Activated CD4-positive, alpha-beta T cell treated with anti-CD3 and anti-CD28 coated beads, Interleukin-10, Interleukin-2, amounts not matched to agents 100 ng/mL and 50 ng/mL, durations not matched to agents 16 hours and 8 hours (primary cell): ENCODE measurements at regions not wholly inside any gene's neighbourhood (a gene's known extent, or its start where the extent isn't known, plus 50 kb on each side); places are given as distances from the start of the nearest gene placed in this dataset.
"Not testable (repeated sequence)": the region's sequence is repeated elsewhere in the genome, so short reads cannot be mapped to it uniquely, and the experiment has no call there.

Experiments used
- DNase-seq: peaks from one replicate; pipeline ENCODE4 v3.0.0-alpha.2; 2020

DNA sequence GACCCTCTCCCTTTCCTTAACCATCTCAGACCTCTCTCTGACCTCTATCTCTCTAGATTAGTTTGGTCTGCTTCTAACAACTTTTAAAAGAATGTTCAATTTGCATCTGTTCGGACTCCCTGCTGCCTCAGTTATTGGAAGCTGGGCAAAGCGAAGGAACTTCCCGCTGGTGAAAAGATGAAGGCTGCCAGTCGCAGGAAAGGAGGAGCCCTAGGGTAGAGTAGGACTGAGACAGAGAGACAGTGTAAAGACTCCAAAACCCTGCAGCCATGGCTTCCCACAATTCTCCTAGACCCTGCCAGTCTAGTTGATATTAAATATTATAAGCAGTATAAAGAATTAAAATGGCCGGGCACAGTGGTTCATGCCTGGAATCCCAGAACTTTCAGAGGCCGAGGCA is 581.8 kb downstream of the EPM2A start:
- DNase-seq, result no peak

DNA sequence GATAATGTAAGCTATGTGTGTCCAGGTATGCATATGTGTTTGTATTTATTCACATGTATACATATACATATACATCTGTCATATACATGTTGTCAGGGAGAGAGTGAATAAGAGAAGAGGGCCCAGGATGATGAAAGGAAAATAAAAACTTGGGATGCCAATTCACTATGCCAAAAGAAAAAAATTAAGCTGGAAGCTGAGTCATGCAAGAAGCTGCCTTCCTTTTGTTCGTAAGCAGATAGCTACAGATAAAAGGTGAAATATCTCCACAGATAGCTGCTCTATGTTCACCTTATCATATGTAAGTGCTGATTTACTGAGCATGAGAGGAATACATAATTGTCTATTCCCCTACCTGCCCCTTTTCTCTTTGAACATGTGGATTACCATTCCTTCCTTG is 579.9 kb downstream of the EPM2A start:
- DNase-seq, result no peak

DNA sequence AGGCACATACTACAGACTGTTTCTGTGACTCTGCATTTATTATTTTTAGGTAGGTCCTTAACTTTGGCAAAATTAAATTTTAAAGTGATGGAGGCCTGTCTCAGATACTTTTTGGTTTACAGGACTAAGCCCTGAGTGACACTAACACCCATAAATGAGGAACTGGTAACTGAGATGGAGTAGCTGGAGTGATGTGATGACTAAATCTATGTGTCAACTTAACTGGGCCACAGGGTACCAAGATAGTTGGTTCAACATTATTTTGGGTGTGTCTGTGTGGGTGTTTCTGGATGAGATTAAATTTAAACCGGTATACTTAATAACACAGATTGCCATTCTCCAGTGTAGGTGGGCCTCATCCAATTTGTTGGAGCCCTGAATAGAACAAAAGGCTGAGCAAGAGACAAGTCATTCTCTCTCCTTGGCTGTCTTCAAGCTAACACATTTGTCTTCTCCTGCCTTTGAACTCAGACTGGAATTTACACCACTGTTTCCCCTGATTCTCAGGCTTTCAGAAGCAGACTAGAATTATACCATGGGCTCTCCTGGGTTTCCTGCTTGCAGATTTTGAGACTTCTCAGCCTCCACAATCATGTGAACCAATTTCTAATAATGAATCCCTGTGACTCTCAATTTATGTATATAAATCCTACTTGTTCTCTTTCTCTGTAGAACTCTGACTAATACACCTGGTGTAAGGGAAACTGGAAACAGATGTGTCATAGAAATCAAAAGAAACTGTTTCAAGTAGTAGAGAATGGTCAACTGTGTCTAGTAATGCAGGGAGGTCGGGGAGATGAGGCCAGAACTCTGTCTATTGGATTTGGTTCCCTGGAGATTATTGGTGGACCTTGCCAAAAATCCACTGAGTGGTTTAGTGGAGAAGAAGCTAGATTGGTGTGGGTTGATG is 579.2 kb downstream of the EPM2A start:
- DNase-seq, result no peak

DNA sequence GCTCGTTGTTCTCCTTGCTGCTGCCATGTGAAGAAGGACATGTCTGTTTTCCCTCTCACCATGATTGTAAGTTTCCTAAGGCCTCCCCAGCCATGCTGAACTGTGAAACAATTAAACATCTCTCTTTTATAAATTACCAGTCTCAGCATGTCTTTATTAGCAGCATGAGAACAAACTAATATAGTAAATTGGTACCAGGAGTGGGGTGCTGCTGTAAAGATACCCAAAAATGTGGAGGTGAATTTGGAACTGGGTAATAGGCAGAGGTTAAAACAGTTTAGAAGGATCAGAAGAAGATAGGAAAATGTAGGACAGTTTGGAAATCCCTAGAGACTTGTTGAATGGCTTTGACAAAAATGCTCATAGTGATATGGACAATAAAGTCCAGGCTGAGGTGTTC is 576.7 kb downstream of the EPM2A start:
- not testable (repeated sequence) for DNase-seq

DNA sequence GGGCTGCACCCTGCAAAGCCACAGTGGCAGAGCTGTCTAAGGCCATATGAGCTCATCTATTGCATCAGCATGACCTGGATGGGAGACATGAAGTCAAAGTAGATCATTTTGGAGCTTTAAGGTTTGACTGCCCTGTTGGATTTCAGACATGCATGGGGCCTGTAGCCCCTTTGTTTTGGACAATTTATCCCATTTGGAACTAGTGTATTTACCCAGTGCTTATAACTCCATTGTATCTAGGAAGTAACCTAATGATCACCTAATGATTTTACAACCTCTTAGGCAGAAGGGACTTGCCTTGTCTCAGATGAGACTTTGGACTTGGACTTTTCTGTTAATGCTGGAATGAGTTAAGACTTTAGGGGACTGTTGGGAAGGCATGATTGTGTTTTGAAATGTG is 575.4 kb downstream of the EPM2A start:
- DNase-seq, result no peak

DNA sequence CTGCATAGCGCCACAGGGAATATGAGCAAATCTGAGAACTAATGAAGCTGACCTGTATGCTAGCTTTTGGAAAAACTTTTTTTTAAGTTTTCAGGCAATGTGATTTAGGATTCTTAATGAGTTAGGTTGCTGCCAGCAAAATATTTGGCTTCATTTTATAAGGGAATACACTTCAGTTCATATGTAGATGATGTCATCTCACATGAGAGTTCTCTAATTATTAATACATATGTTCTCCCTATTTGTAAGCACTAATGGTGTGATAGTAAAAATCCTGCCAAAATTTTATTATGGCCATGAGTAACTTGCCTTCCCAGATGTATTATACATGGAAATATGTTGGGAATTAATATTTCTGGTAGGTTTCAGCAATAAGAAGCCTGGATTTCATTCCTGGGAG is 573.8 kb downstream of the EPM2A start:
- no peak for DNase-seq

DNA sequence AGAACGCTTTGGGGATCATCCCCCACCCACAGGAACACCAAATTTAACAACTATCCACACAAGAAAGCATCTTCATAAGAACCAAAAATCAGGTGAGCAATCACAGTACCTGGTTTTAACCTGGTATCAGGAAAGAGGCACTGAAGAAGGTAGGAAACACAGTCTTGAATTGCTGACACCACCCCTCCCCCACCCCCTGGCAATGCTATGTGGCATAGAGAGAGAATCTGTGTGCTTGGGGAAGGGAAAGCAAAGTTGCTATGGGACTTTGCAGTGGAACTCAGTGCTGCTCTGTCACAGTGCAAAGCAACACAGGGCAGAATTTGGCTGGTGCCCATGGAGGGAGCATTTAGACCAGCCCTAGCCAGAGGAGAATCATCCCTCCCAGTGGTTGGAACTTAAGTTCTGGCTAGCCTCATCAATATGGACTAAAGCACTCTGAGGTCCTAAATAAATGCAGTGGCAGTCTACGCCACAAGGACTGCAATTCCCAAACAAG is 565.5 kb downstream of the EPM2A start:
- DNase-seq, result no peak

DNA sequence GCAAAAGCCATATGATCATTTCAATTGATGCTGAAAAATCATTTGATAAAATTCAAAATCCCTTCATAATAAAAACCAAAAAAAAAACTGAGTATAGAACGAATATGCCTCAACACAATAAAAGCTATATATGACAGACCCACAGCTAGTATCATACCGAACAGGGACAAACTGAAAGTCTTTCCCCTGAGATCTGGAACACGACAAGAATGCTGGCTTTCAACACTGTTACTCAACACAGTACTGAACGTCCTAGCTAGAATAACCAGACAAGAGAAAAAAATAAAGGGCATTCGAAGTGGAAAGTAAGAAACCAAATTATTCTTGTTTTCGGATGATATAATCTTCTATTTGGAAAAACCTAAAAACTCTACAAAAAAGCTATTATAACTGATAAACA is 559.9 kb downstream of the EPM2A start:
- DNase-seq, result no peak

DNA sequence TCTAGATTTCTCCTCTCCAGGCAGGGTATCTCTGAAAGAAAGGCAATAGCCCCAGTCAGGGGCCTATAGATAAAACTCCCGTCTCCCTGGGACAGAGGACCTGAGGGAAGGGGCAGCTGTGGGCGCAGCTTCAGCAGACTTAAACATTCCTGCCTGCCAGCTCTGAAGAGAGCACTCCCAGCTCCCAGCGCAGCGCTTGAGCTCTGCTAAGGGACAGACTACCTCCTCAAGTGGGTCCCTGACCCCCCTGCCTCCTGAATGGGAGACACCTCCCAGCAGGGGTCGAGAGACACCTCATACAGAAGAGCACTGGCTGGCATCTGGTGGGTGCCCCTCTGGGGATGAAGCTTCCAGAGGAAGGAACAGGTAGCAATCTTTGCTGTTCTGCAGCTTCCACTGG is 556.9 kb downstream of the EPM2A start:
- no peak for DNase-seq

DNA sequence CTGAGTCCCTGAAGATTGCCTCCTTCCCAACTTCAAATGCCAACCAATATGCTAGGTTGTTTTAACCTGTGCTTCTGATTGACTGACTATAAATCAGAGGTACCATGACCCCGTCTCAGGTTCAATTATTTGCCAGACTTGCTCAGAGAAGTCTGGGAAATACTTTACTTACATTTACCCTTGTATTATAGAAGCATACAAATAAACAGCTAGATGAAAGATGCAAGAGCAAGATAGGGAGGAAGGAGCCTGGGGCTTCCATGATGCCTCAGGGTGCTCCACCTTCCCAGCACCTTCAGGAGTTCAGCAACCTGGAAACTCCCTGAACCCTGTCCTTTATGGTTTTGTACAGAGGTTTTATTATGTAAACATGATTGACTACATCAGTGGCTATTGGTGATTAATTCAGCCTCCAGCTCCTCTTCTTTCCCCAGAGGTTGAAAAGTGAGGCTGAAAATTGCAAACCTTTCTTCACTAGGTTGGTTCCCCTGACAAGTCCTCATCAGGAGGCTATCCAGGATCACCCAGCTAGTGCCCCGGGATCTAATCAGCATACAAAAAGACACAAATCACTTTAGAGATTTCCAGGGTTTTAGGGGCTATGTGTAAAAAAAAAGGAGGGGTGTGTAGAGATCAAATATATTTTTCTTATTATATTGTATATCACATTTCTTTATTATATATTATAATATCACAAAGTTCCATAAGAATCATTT is 547.7 kb downstream of the EPM2A start:
- no peak for DNase-seq

DNA sequence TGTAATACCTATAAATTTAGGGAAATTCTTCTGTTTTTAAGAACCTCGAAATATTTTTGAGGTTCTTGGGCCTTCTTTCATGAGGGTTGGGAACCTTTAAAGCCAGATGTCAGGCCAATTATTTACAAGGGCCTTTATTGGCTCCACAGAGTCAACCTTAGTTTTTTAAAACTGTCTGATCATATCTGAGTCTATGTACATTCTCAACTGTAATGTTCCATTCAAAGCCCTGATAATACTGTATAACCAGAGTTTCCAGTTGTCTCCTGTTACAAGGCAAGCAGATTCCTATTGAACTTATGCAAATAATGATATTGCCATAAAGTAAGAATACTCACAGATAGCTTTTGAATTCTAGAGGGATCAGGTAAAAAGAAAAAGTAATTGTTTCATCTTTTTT is 545.5 kb downstream of the EPM2A start:
- DNase-seq, result no peak

DNA sequence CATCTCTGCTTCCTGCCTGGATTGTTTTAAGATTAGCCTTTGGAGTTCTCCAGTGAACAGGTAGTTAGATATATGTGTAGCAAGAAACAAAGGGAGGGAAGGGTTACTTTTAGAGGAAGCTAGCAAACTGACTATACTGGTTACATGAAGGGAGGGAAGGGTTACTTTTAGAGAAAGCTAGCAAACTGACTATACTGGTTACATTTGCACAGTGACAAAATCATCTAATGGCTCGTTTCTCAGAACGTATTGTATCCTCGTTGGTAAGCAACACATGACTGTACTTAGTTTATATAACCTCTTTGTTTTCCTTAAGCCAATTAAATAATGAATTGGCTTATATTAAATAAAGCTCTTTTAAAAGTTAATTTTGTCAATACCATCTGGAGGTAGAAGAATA is 540.9 kb downstream of the EPM2A start:
- no peak for DNase-seq

DNA sequence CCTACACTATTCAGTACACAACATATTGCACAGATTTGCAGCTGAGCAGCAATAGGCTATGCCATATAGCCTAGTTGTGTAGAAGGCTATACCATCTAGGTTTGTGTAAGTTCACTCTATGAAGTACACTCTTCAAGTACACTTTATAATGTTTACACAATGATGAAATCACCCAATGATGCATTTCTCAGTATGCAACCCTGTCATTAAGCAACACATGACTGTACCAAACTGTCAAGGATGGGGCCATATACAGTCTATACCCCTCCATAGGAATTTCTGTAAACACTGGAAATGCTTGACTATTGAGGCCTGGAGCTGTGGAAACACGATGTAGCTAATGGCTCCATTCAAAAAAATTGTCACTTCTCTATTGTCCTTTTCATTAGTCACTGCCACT is 535.4 kb downstream of the EPM2A start:
- no peak for DNase-seq

DNA sequence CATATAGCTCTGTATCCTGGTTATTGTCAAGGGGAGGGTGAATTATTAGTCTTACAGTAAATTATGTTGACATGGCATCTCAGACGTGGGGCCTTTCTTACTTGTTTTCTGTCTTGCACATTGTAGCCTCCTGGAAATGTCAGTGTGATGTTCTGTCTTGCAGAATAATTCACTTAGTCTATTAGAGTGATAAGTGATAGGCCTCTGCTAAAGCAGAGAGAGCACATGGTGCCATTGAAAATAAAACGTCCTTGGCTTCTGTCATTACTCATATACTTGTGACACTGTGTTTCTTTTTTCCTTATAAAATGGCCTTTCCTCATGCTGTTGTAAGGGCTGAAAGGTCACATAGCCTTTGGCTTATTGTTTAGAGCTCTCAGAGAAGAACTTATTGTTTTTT is 531.0 kb downstream of the EPM2A start:
- no peak for DNase-seq

DNA sequence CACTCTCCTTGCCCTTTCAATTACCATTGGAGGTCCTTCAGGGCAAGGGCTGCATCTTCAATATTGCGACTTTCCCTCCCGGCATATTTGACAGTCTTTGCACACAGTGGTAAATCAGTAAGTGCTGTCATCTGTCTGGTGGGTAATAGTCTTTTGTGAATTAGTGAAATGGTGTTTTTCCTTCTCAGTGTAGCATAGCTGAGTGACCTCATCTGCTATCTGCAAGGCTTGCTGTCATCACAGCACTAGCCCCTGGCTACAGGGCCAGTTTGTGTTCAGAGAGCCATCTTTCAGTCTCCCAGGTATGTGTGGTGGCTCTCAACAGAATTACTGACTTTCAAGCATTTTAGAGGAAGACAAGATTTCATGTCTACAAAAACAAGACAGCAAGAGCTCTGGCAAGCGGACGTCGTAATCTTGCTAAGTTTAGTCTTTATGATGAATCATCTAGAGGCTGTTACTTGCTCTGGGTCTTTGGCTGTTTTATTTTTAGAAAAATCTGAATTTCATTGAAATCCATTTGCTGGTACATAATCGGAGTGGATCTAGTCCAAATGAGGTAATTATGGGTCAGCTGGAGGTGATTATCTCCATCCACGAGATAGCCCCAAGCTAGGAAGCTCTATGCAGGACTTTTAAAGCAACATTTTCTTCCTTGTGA is 528.9 kb downstream of the EPM2A start:
- no peak for DNase-seq

DNA sequence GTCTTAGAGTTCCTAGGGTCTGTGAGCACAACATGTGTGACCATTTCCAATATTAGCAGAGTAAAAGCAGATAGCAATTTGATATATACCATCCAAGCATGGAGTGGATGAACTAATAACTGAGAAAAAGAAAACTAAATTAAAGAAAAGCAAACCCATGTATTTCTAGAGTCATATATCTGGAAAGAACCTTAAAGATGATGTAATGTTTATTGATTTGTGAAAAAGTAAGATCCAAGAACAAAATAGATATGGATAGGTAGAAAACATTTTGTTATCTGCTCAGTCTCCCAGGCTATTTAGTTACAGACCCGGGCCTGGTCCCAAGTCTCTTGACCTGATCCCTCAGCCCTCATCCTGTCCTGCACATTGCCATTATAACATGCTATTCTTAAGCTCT is 526.8 kb downstream of the EPM2A start:
- DNase-seq, result no peak

DNA sequence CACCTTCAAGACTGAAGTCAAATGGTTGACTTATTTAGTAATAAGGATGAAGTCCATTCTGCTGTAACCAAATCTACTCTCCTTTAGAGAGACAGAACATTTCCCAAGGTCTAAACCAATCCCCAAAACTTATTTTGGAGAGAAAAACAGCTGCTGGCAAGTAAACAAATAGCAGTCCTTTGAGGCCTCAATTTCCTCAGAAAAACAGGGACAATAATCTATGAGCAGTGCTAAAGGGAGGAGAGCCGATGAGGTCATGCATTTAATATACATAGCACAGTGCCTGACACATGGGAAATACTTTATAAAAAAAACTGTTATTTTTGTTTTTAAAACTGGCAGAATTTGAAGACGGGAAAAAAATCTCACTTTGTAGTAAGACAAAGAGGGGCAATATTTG is 526.0 kb downstream of the EPM2A start:
- no peak for DNase-seq

DNA sequence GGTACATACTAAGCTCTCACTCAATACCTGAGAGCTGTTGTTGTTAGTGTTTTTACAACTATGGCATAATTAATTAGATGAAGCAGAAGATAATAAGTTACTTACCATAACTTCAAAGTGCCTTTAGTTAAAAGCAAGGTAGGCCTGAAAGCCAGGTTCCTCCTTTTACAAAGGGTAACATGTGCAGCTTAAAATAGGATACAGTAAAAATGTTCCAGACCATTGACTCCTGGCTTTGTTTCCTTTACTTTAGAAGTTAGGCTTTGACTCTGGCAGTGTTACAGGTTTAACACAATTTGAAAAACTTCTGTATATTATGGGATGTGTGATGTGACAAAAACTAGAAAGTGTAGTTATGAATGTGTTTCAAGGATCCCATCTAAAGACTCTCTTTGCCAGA is 522.5 kb downstream of the EPM2A start:
- no peak for DNase-seq

DNA sequence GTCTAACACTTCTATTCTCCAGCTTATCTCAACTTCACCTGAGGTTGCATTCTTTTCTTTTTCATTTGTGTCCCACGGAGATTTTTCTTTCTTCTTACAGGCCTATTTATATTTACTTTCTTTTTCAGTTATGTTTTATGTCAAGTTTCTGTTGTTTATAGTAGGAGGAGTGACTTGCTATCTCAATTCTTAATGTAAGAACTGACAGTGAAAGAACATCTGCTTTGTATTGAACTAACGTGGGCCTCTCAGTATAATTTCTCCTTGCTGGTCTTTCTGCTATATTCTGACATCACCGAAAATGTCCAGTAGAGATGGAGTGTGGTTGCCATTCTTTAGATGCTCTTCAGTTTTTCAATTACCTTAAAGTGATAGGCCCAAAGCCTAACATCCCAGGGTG is 521.7 kb downstream of the EPM2A start:
- no peak for DNase-seq

DNA sequence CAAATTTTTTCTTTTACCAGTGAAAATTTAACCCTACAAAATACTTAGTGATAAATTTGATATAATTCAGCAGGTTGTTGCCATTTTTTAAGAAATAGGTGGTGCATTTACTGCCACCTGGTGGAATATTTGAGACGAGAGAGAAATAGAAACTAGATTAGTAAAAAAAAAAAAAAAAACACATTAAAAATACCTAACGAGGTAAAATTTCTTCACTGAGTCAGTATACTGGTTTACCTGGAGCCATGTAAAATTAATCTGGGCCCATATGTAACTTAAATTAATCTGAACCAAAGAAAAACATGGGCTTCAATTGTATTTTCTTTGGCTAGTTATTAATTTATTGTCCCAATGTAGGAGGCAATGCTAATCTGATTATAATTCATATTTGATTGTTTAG is 520.8 kb downstream of the EPM2A start:
- peak; percentile 47 for DNase-seq

DNA sequence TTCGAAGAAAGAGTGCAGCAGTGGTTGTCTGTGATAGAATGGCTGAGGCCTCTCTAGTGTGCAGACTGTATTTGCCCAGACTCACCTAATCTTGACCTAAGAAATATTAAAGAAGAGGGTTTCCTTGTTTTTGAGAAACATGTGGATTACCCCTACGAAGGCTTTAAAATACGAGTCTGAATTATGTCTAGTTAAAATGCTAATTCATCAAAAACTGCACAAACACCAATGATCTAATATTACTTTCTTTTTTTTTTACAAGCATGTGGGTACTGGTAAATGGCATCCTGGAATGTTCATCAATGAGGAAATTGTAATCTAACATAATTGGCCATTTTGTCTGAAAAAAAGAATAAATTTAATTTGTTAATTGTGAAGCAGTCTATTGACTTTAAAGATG is 510.9 kb downstream of the EPM2A start:
- DNase-seq, result no peak

DNA sequence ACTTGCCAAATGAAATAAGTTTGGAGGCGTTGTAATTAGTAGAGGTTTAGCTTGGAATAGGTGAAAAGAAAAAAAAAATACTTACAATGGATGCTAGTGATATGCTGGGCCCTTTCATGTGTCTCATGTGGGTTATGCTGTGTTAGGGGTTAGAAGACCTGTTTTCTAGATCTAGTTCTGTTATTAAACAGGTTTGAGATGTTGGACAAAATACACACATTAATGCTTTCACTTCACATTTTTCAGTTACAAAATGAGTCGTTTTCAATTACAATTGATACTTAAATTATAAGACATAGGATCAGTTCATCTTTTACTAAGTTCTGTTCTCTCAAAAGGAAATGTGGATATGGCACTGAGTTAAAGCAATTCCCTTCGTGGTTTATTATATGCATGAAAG is 509.8 kb downstream of the EPM2A start:
- no peak for DNase-seq

DNA sequence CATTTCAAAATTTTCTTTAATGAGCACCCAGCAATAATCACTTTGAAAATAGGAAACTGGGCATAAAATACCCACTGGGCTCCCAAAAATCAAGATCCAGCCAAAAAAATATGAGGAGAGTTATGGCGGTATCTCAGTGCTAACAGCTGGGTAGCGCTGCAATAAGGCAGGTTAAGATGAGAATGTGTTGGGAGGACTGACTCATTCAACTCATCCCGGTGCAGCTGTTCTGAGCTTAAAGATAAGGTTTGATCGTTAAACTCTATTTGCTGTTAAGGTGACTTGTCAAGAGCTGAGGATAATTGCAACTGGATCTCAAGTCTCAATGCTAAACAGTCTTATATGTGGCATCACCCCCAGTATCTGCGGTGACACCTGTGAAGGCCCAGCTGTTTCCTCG is 507.7 kb downstream of the EPM2A start:
- no peak for DNase-seq
